ENCODE measurements at regions not wholly inside any gene's neighbourhood (a gene's known extent, or its start where the extent isn't known, plus 50 kb on each side); places are given as distances from the start of the nearest gene placed in this dataset.

GRCh38 chr5:130402906-130403305, 498.6 kb downstream of the CHSY3 start:
- TF ChIP-seq CTCF (IDR thresholded peaks at IDR 0.05) (no peak), POLR2AphosphoS5 (IDR thresholded peaks at IDR 0.05) (no peak)
